DOHH2 (cell line): ENCODE measurements at regions not wholly inside any gene's neighbourhood (a gene's known extent, or its start where the extent isn't known, plus 50 kb on each side); places are given as distances from the start of the nearest gene placed in this dataset.
"Not testable (repeated sequence)": the region's sequence is repeated elsewhere in the genome, so short reads cannot be mapped to it uniquely, and the experiment has no call there.

Source experiments
- EZH2phosphoT487 ChIP-seq: fragments of 200-600 bp; sonication (generic); IDR thresholded peaks from 2 replicates; pipeline ENCODE4 v1.6.1; 2017; ENCODE audit warnings: borderline replicate concordance, mild to moderate bottlenecking, antibody characterized with exemption, low read length, moderate library complexity, mixed read lengths
- TF ChIP-seq, protein P1 (sequence below): fragments of 200-600 bp; sonication (generic); IDR thresholded peaks from one replicate; pipeline ENCODE4 v1.5.1; 2014; ENCODE audit warnings: antibody characterized with exemption, mild to moderate bottlenecking, low read depth, low read length; ENCODE audit not compliant: poor library complexity, severe bottlenecking

- TF ChIP-seq, protein P1, sequence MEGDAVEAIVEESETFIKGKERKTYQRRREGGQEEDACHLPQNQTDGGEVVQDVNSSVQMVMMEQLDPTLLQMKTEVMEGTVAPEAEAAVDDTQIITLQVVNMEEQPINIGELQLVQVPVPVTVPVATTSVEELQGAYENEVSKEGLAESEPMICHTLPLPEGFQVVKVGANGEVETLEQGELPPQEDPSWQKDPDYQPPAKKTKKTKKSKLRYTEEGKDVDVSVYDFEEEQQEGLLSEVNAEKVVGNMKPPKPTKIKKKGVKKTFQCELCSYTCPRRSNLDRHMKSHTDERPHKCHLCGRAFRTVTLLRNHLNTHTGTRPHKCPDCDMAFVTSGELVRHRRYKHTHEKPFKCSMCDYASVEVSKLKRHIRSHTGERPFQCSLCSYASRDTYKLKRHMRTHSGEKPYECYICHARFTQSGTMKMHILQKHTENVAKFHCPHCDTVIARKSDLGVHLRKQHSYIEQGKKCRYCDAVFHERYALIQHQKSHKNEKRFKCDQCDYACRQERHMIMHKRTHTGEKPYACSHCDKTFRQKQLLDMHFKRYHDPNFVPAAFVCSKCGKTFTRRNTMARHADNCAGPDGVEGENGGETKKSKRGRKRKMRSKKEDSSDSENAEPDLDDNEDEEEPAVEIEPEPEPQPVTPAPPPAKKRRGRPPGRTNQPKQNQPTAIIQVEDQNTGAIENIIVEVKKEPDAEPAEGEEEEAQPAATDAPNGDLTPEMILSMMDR = not testable (repeated sequence)
- not testable (repeated sequence) for TF ChIP-seq EZH2phosphoT487
These were observed 114.1 kb upstream of the SIMC1 start for GRCh38 chr5:176124120-176124519.
